Suprapubic skin (tissue), 4 donors: ENCODE measurements at regions not wholly inside any gene's neighbourhood (a gene's known extent, or its start where the extent isn't known, plus 50 kb on each side); places are given as distances from the start of the nearest gene placed in this dataset.

Experiments
- EP300 ChIP-seq: sonication (generic); formaldehyde crosslinking; IDR thresholded peaks from one replicate; pipeline ENCODE4 v1.6.1; 2017; ENCODE audit warnings: antibody characterized with exemption
- POLR2A ChIP-seq, 2 donors: fragments of 450-650 bp; IDR thresholded peaks; one replicate each; pipeline ENCODE4 v1.6.1; 2017; ENCODE audit warnings: antibody characterized with exemption in 2 of 2, mild to moderate bottlenecking in 2 of 2, moderate library complexity in 2 of 2
- POLR2AphosphoS5 ChIP-seq, 3 donors: sonication (generic); formaldehyde crosslinking; IDR thresholded peaks; one replicate each; pipeline ENCODE4 v1.6.1; 2017; ENCODE audit warnings: antibody characterized with exemption in 3 of 3
- TF ChIP-seq, protein P1 (sequence below), 2 donors: fragments of 200-600 bp in 1 of 2; fragments of 450-650 bp in 1 of 2; sonication (generic) in 1 of 2; IDR thresholded peaks; one replicate each; pipeline ENCODE4 v1.5.1; 2016 to 2019; ENCODE audit warnings: antibody characterized with exemption in 2 of 2, mild to moderate bottlenecking in 1 of 2, moderate library complexity in 1 of 2

DNA sequence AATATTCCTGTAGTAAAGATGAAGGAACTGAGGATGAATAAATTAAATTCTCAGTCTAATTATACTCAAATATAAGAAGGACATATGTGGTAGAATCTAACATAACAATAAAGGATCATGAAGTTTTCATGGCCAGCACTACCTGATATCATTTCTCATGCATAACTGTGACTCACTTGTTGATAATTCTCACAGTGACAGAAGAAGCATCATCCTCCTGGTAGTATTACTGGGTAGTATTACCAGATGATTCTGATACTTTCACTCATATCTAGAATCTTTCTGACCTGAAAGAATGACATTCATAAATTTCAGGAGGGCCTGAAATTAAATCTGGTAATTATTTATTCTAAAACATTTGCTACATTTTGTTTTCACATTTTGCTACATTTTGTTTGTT, 1375.0 kb downstream of the EPHA7 start:
- TF ChIP-seq POLR2AphosphoS5 (IDR thresholded peaks at IDR 0.05), result no peak
- no peak for TF ChIP-seq POLR2A (IDR thresholded peaks at IDR 0.05)
- TF ChIP-seq, protein P1, sequence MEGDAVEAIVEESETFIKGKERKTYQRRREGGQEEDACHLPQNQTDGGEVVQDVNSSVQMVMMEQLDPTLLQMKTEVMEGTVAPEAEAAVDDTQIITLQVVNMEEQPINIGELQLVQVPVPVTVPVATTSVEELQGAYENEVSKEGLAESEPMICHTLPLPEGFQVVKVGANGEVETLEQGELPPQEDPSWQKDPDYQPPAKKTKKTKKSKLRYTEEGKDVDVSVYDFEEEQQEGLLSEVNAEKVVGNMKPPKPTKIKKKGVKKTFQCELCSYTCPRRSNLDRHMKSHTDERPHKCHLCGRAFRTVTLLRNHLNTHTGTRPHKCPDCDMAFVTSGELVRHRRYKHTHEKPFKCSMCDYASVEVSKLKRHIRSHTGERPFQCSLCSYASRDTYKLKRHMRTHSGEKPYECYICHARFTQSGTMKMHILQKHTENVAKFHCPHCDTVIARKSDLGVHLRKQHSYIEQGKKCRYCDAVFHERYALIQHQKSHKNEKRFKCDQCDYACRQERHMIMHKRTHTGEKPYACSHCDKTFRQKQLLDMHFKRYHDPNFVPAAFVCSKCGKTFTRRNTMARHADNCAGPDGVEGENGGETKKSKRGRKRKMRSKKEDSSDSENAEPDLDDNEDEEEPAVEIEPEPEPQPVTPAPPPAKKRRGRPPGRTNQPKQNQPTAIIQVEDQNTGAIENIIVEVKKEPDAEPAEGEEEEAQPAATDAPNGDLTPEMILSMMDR (IDR thresholded peaks at IDR 0.05), result no peak
- TF ChIP-seq EP300, result no peak
